ENCODE measurements at regions not wholly inside any gene's neighbourhood (a gene's known extent, or its start where the extent isn't known, plus 50 kb on each side); places are given as distances from the start of the nearest gene placed in this dataset.

GRCh38 chr20:50425076-50425475, 85.1 kb upstream of the PTPN1 start:
- H3K27me3 Mint-ChIP-seq (ENCODE audit: low read depth): peaks cover 2% of the 10 kb centered on the region
- DNase-seq (ENCODE audit: low read depth, low spot score): no peak
- no peaks in the 10 kb centered on the region for H3K4me1 Mint-ChIP-seq
- no peaks in the 10 kb centered on the region for H3K9me3 Mint-ChIP-seq
- no peak overlapping the region for H3K27ac Mint-ChIP-seq (ENCODE audit: unreplicated experiment)
- no peaks in the 10 kb centered on the region for H3K36me3 Mint-ChIP-seq (ENCODE audit: low read depth)
- H3K4me3 Mint-ChIP-seq: no peak overlapping the region
- TF ChIP-seq CTCF (conservative IDR thresholded peaks at IDR 0.05): no peak

GRCh38 chr20:50426866-50427718, 83.1 kb upstream of the PTPN1 start:
- H3K27me3 Mint-ChIP-seq (ENCODE audit: low read depth): peaks cover 2% of the 10 kb centered on the region
- DNase-seq (ENCODE audit: low read depth, low spot score): no peak
- no peaks in the 10 kb centered on the region for H3K4me1 Mint-ChIP-seq
- no peak overlapping the region for H3K4me3 Mint-ChIP-seq
- no peak overlapping the region for H3K27ac Mint-ChIP-seq (ENCODE audit: unreplicated experiment)
- H3K36me3 Mint-ChIP-seq (ENCODE audit: low read depth): no peaks in the 10 kb centered on the region
- TF ChIP-seq CTCF (conservative IDR thresholded peaks at IDR 0.05): no peak
- H3K9me3 Mint-ChIP-seq: no peaks in the 10 kb centered on the region

- Mint-ChIP-seq H3K4me1 (no peaks in the 10 kb centered on the region), H3K36me3 (ENCODE audit: low read depth) (no peaks in the 10 kb centered on the region), H3K4me3 (no peak overlapping the region), H3K9me3 (no peaks in the 10 kb centered on the region), H3K27me3 (ENCODE audit: low read depth) (peaks cover 2% of the 10 kb centered on the region), H3K27ac (ENCODE audit: unreplicated experiment) (no peak overlapping the region)
- TF ChIP-seq CTCF (conservative IDR thresholded peaks at IDR 0.05): no peak
- no peak for DNase-seq (ENCODE audit: low read depth, low spot score)
Measured at GRCh38 chr20:50427719-50428083, 82.5 kb upstream of the PTPN1 start.

- Mint-ChIP-seq H3K4me3 (no peak overlapping the region), H3K4me1 (no peaks in the 10 kb centered on the region), H3K36me3 (ENCODE audit: low read depth) (no peaks in the 10 kb centered on the region), H3K27ac (ENCODE audit: unreplicated experiment) (no peak overlapping the region), H3K9me3 (no peaks in the 10 kb centered on the region), H3K27me3 (ENCODE audit: low read depth) (peaks cover 2% of the 10 kb centered on the region)
- no peak for DNase-seq (ENCODE audit: low read depth, low spot score)
- TF ChIP-seq CTCF (conservative IDR thresholded peaks at IDR 0.05): no peak
Measured at GRCh38 chr20:50428097-50428828, 81.9 kb upstream of the PTPN1 start.

- Mint-ChIP-seq H3K27ac (ENCODE audit: unreplicated experiment) (no peak overlapping the region), H3K9me3 (no peaks in the 10 kb centered on the region), H3K4me1 (no peaks in the 10 kb centered on the region), H3K4me3 (no peak overlapping the region), H3K27me3 (ENCODE audit: low read depth) (peaks cover 2% of the 10 kb centered on the region), H3K36me3 (ENCODE audit: low read depth) (no peaks in the 10 kb centered on the region)
- DNase-seq (ENCODE audit: low read depth, low spot score): no peak
- TF ChIP-seq CTCF (conservative IDR thresholded peaks at IDR 0.05): no peak
Measured at GRCh38 chr20:50429412-50429811, 80.8 kb upstream of the PTPN1 start.

Measured in neural crest cell (in vitro differentiated cells).